ENCODE measurements at regions not wholly inside any gene's neighbourhood (a gene's known extent, or its start where the extent isn't known, plus 50 kb on each side); places are given as distances from the start of the nearest gene placed in this dataset.
"Not testable (repeated sequence)": the region's sequence is repeated elsewhere in the genome, so short reads cannot be mapped to it uniquely, and the experiment has no call there.

GRCh38 chr6:58003417-58004167, 686.2 kb downstream of the PRIM2 start:
- H3K4me3 ChIP-seq (ENCODE audit: low read depth, low read length); DNase-seq (ENCODE audit: low read depth): not testable (repeated sequence)
- TF ChIP-seq, protein P1, sequence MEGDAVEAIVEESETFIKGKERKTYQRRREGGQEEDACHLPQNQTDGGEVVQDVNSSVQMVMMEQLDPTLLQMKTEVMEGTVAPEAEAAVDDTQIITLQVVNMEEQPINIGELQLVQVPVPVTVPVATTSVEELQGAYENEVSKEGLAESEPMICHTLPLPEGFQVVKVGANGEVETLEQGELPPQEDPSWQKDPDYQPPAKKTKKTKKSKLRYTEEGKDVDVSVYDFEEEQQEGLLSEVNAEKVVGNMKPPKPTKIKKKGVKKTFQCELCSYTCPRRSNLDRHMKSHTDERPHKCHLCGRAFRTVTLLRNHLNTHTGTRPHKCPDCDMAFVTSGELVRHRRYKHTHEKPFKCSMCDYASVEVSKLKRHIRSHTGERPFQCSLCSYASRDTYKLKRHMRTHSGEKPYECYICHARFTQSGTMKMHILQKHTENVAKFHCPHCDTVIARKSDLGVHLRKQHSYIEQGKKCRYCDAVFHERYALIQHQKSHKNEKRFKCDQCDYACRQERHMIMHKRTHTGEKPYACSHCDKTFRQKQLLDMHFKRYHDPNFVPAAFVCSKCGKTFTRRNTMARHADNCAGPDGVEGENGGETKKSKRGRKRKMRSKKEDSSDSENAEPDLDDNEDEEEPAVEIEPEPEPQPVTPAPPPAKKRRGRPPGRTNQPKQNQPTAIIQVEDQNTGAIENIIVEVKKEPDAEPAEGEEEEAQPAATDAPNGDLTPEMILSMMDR (IDR thresholded peaks at IDR 0.05; ENCODE audit: control insufficient read depth, extremely low read depth, insufficient read depth): peak; percentile 55

DNA sequence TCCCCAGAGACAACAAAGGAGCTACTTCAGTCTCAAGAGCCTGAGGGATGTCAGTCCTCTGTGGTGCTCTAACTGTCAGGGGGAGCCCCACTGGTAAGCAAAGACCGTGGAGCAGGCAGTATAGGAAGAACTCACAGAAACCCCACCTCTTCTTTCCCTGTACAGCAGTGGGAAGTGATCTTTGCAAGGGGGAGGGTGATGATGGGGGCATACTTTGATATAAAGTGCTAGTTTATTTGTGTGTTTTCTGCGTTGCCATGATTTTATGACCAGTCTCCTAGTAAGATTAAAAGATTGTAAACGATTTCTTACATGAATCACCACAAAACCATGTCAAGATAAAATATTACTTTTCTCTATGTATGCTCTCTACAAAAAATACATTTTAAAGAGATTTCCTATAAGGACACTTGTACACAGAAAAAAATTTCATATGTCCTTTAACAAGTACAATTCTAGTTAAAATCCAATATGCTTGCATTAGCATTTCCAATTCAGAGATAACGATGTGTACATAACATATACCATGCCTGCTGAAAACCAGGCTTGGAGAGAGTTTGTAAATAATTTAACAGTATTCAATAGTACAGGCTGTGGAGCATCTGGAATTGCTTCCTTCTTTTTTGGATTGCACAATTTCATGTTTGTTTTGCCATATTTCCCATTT, 690.0 kb downstream of the PRIM2 start:
- H3K4me3 ChIP-seq (ENCODE audit: low read depth, low read length): not testable (repeated sequence)
- peak; percentile 6 for DNase-seq (ENCODE audit: low read depth)

DNA sequence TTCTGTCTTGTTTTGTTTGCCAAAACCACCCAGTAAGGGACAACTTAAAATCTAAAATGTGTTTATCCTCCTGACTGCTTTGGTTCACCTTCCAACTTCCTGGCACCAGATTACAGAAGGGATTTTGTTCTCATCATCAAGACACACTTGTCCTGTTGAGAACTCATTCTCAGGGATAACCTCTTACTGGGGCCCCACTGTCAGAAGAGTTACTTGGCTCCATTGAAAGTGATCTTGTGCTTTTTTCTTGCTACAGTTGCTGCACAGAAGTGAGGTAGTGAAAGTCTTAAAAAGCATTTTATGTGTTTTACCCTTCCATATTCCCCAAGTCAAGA, 690.5 kb downstream of the PRIM2 start:
- not testable (repeated sequence) for H3K4me3 ChIP-seq (ENCODE audit: low read depth, low read length); DNase-seq (ENCODE audit: low read depth)

- H3K4me3 ChIP-seq (ENCODE audit: low read depth, low read length); DNase-seq (ENCODE audit: low read depth): not testable (repeated sequence)
Observed at GRCh38 chr6:58011954-58012600, 694.6 kb downstream of the PRIM2 start.

DNA sequence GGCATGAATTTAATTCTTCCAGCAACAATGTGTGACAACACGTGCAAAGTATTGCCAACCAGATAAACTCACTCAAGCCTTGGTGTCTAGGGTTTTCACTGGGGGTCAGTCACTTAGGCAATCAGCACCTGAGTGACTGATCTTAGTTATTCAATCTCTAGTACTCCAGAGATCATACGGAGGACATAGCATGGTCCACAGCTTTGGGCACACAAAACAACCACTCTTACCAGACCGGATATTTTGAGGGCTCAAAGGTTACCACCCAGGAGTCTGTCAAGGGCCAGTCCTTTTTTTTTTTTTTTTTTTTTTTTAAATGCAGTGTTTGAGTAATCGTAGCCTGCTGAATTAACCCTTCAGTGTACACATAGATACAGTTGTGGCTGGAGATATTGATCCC, 699.2 kb downstream of the PRIM2 start:
- not testable (repeated sequence) for DNase-seq (ENCODE audit: low read depth); H3K4me3 ChIP-seq (ENCODE audit: low read depth, low read length)

- DNase-seq (ENCODE audit: low read depth); H3K4me3 ChIP-seq (ENCODE audit: low read depth, low read length): not testable (repeated sequence)
Observed at GRCh38 chr6:58028188-58028587, 710.8 kb downstream of the PRIM2 start.

DNA sequence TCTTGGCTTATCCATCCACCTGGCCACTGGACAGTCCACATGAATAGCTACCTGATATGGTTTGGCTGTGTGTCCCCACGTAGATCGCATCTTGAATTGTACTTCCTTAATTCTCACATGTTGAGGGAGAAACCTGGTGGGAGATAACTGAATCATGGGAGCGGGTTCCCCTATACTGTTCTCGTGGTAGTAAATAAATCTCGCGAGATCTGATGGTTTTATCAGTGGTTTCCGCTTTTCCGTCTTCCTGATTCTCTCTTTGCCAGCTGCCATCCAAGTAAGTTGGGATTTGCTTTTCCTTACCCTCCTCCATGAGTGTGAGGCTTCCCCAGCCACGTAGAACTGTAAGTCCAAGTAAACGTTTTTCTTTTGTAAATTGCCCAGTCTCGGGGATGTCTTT, 720.8 kb downstream of the PRIM2 start:
- H3K4me3 ChIP-seq (ENCODE audit: low read depth, low read length); DNase-seq (ENCODE audit: low read depth): not testable (repeated sequence)

GRCh38 chr6:58046584-58046983, 729.2 kb downstream of the PRIM2 start:
- not testable (repeated sequence) for DNase-seq (ENCODE audit: low read depth)

DNA sequence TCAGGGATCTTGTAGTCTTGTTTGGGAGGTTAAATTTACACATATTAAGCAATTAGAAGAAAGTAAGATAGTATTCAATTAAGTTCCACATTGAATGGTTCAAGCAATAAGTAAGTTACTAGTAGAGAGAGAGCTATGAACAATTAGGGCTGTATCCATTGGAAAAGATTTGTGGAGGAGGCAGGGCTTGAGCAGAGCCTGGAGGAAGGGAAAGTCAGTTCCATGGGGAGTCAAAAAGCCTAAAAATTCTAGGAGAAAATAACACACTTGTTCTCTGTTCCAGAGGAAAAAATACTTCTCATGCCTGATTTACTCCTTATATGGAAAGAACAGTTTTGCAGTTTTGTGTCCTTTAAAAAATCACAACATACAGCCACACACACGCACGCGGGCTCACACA, 730.0 kb downstream of the PRIM2 start:
- H3K4me3 ChIP-seq (ENCODE audit: low read depth, low read length); DNase-seq (ENCODE audit: low read depth): not testable (repeated sequence)

More at GRCh38 chr6:58046584-58046983, 729.2 kb downstream of the PRIM2 start:
- H3K4me3 ChIP-seq (ENCODE audit: low read depth, low read length): not testable (repeated sequence)

DNA sequence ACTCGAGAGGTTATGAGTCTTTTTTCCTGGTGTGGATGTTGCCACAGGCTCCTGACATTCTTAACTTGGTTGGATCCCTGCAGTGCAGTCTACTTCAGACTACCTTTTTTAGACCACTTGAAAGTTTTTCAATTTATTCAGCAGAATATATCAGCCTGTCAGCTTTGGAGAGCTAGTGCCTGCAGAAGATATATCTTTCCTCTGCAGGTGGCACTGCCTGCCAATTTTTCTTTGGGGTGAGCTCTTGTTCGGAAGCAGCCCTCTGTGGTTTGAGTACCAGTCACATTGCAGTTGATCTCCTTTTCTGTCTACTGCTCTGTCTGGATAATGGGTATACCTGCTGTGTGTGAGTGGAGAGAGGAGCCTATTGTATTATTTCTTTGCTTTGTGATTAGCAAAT, 730.4 kb downstream of the PRIM2 start:
- not testable (repeated sequence) for H3K4me3 ChIP-seq (ENCODE audit: low read depth, low read length); DNase-seq (ENCODE audit: low read depth)
- TF ChIP-seq, protein P1 (IDR thresholded peaks at IDR 0.05; ENCODE audit: control insufficient read depth, extremely low read depth, insufficient read depth): peak; percentile 40

- not testable (repeated sequence) for DNase-seq (ENCODE audit: low read depth); H3K4me3 ChIP-seq (ENCODE audit: low read depth, low read length)
Observed at GRCh38 chr6:58055465-58056176, 738.2 kb downstream of the PRIM2 start.

- not testable (repeated sequence) for H3K4me3 ChIP-seq (ENCODE audit: low read depth, low read length); DNase-seq (ENCODE audit: low read depth)
Observed at GRCh38 chr6:58059701-58060100, 742.3 kb downstream of the PRIM2 start.

DNA sequence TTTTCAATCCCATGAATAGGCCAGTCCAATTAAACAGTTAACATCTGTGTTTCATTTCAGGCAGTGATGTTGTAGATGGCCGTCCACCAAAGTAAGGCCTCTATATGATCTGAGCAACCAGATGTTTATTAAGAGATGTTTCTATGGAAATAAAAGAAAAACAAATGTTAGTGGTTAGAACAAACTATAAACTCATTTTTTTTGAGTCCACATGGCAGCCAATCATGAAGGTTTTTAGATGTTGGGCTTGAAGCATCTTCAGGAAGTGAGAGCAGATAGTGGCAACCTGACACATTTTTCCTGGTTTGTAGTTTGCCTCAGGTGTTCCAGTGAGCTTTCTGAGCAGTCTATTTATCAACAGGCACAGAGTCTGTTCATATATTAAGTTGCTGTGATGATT, 746.1 kb downstream of the PRIM2 start:
- not testable (repeated sequence) for DNase-seq (ENCODE audit: low read depth); H3K4me3 ChIP-seq (ENCODE audit: low read depth, low read length)

GRCh38 chr6:58067867-58068548, 750.6 kb downstream of the PRIM2 start:
- not testable (repeated sequence) for H3K4me3 ChIP-seq (ENCODE audit: low read depth, low read length); DNase-seq (ENCODE audit: low read depth)

Measured in LNCaP clone FGC (cell line).